Small intestine (tissue), 7 donors: ENCODE measurements at regions not wholly inside any gene's neighbourhood (a gene's known extent, or its start where the extent isn't known, plus 50 kb on each side); places are given as distances from the start of the nearest gene placed in this dataset.

Source experiments
- DNase-seq, 2 donors: peaks; one replicate each; pipeline versions ENCODE4 v3.0.0 to v3.0.0-alpha.2; 2013
- FAIRE-seq: peaks from 2 replicates; lab custom pipeline; 2012; peaks lifted over from hg19 to GRCh38; lab: Jason Lieb, UNC
- H3K27ac ChIP-seq, 3 donors: one replicate each; pipeline ENCODE4 v1.5.1; 2013; ENCODE audit warnings: low read length in 2 of 3, mild to moderate bottlenecking in 2 of 3, control low read depth in 1 of 3, inconsistent platforms in 1 of 3, low read depth in 1 of 3, moderate library complexity in 1 of 3
- H3K27me3 ChIP-seq, 3 donors: one replicate each; pipeline ENCODE4 v1.6.1; 2013; ENCODE audit warnings: low read length in 3 of 3, inconsistent platforms in 1 of 3; ENCODE audit not compliant: control insufficient read depth in 3 of 3, insufficient read depth in 3 of 3
- H3K36me3 ChIP-seq, 3 donors: one replicate each; pipeline ENCODE4 v1.6.1; 2013; ENCODE audit warnings: low read length in 3 of 3, inconsistent platforms in 1 of 3, low read depth in 1 of 3, mild to moderate bottlenecking in 1 of 3, moderate library complexity in 1 of 3; ENCODE audit not compliant: control insufficient read depth in 3 of 3, insufficient read depth in 2 of 3
- H3K4me1 ChIP-seq, 3 donors: one replicate each; pipeline ENCODE4 v1.6.1; 2013; ENCODE audit warnings: low read length in 2 of 3, inconsistent platforms in 1 of 3, low read depth in 1 of 3, mild to moderate bottlenecking in 1 of 3, moderate library complexity in 1 of 3; ENCODE audit not compliant: control insufficient read depth in 3 of 3, insufficient read depth in 2 of 3
- H3K4me3 ChIP-seq, 3 donors: one replicate each; pipeline ENCODE4 v1.5.1; 2013; ENCODE audit warnings: low read length in 3 of 3, control low read depth in 1 of 3, inconsistent platforms in 1 of 3, low read depth in 1 of 3, mild to moderate bottlenecking in 1 of 3, moderate library complexity in 1 of 3
- H3K9me3 ChIP-seq, 2 donors: one replicate each; pipeline ENCODE4 v1.6.1; 2013; ENCODE audit warnings: low read depth in 1 of 2, low read length in 1 of 2; ENCODE audit not compliant: control insufficient read depth in 2 of 2, insufficient read depth in 1 of 2
- WGBS, 3 donors: extraction: QIAGEN DNeasy Blood & Tissue Kit; methylation state at CpG; one replicate each; pipeline ENCODE4 v1.1.7; 2013; 5-methylcytosine and 5-hydroxymethylcytosine counted together
- donor health status: healthy with polysubstance abuse.
- donor health status: control.
- donor health status: control.
- donor health status: Bipolar disorder and iron deficiency.
- donor health status: healthy.

GRCh38 chr15:72964135-72964534, 88.1 kb upstream of the NEO1 start:
- Histone ChIP-seq H3K4me3 (no peak overlapping the region), H3K27ac (peak overlapping the region in 1 of 3 donors; percentile 36), H3K27me3 (no peaks in the 10 kb centered on the region), H3K9me3 (peaks cover 0 to 9% of the 10 kb centered on the region in 2 donors), H3K36me3 (no peaks in the 10 kb centered on the region), H3K4me1 (peaks cover 0 to 29% (median 5%) of the 10 kb centered on the region in 3 donors)
- no peak for DNase-seq
- FAIRE-seq = no peak

GRCh38 chr15:72962054-72962702, 90.1 kb upstream of the NEO1 start:
- 37 to 70% (median 53%) methylated on average over 8 of the region's 8 CpGs for WGBS, 3 donors
- H3K36me3 ChIP-seq = no peaks in the 10 kb centered on the region

GRCh38 chr15:72961346-72961745, 90.9 kb upstream of the NEO1 start:
- no peaks in the 10 kb centered on the region for H3K27me3 ChIP-seq
- DNase-seq (peak in 1 of 2 donors; percentile 79), FAIRE-seq (no peak)
- 9 to 43% (median 39%) methylated on average over 3 of the region's 3 CpGs for WGBS, 3 donors
- H3K4me3 ChIP-seq = no peak overlapping the region
- H3K36me3 ChIP-seq = no peaks in the 10 kb centered on the region
- H3K4me1 ChIP-seq = peaks cover 0 to 11% (median 5%) of the 10 kb centered on the region in 3 donors
- no peak overlapping the region for H3K27ac ChIP-seq
- H3K9me3 ChIP-seq = peaks cover 0 to 9% of the 10 kb centered on the region in 2 donors

More at GRCh38 chr15:72962054-72962702, 90.1 kb upstream of the NEO1 start:
- no peak for FAIRE-seq
- H3K27ac ChIP-seq = peak overlapping the region in 1 of 3 donors; percentile 38
- H3K9me3 ChIP-seq = peaks cover 0 to 9% of the 10 kb centered on the region in 2 donors
- peaks cover 0 to 11% (median 5%) of the 10 kb centered on the region in 3 donors for H3K4me1 ChIP-seq
- no peak overlapping the region for H3K4me3 ChIP-seq
- DNase-seq = peak; percentile 48 to 76
- H3K27me3 ChIP-seq = no peaks in the 10 kb centered on the region

GRCh38 chr15:72958634-72959033, 93.6 kb upstream of the NEO1 start:
- Histone ChIP-seq H3K27me3 (no peaks in the 10 kb centered on the region), H3K27ac (no peak overlapping the region), H3K9me3 (peaks cover 0 to 9% of the 10 kb centered on the region in 2 donors), H3K4me1 (peaks cover 0 to 11% (median 5%) of the 10 kb centered on the region in 3 donors), H3K36me3 (no peaks in the 10 kb centered on the region), H3K4me3 (no peak overlapping the region)
- DNase-seq (peak; percentile 55 to 70), FAIRE-seq (no peak)
- WGBS, 3 donors = 12 to 55% (median 30%) methylated on average over 3 of the region's 3 CpGs

- Histone ChIP-seq H3K27ac (no peak overlapping the region), H3K4me1 (no peaks in the 10 kb centered on the region), H3K36me3 (no peaks in the 10 kb centered on the region), H3K27me3 (no peaks in the 10 kb centered on the region), H3K9me3 (peaks cover 0 to 1% of the 10 kb centered on the region in 2 donors), H3K4me3 (no peak overlapping the region)
- no peak for DNase-seq
- FAIRE-seq = no peak
- 92 to 93% (median 93%) methylated on average over 6 of the region's 6 CpGs for WGBS, 3 donors
Measured at GRCh38 chr15:72953306-72953705, 99.0 kb upstream of the NEO1 start.

- no peak overlapping the region for H3K27ac ChIP-seq
- H3K4me1 ChIP-seq = no peaks in the 10 kb centered on the region
- no peak overlapping the region for H3K4me3 ChIP-seq
- H3K36me3 ChIP-seq = no peaks in the 10 kb centered on the region
- no peak for DNase-seq
- peaks cover 0 to 7% of the 10 kb centered on the region in 2 donors for H3K9me3 ChIP-seq
- FAIRE-seq = no peak
- 53 to 94% (median 59%) methylated on average over 1 of the region's 1 CpG for WGBS, 3 donors
- no peaks in the 10 kb centered on the region for H3K27me3 ChIP-seq
Measured at GRCh38 chr15:72952151-72952550, 100.1 kb upstream of the NEO1 start.

- Histone ChIP-seq H3K9me3 (peaks cover 0 to 21% of the 10 kb centered on the region in 2 donors), H3K4me3 (no peak overlapping the region), H3K27me3 (no peaks in the 10 kb centered on the region), H3K4me1 (no peaks in the 10 kb centered on the region), H3K36me3 (no peaks in the 10 kb centered on the region), H3K27ac (no peak overlapping the region)
- no peak for DNase-seq
- no peak for FAIRE-seq
Measured at GRCh38 chr15:72948662-72949061, 103.6 kb upstream of the NEO1 start.

- no peaks in the 10 kb centered on the region for H3K4me1 ChIP-seq
- peaks cover 0 to 21% of the 10 kb centered on the region in 2 donors for H3K9me3 ChIP-seq
- no peaks in the 10 kb centered on the region for H3K27me3 ChIP-seq
- 84 to 94% (median 86%) methylated on average over 2 of the region's 2 CpGs for WGBS, 3 donors
- H3K36me3 ChIP-seq = no peaks in the 10 kb centered on the region
- no peak for FAIRE-seq
- no peak overlapping the region for H3K27ac ChIP-seq
- no peak for DNase-seq
- no peak overlapping the region for H3K4me3 ChIP-seq
Measured at GRCh38 chr15:72947709-72948108, 104.6 kb upstream of the NEO1 start.

- Histone ChIP-seq H3K4me3 (no peak overlapping the region), H3K27me3 (no peaks in the 10 kb centered on the region), H3K4me1 (no peaks in the 10 kb centered on the region), H3K36me3 (no peaks in the 10 kb centered on the region), H3K27ac (no peak overlapping the region), H3K9me3 (peaks cover 0 to 21% of the 10 kb centered on the region in 2 donors)
- DNase-seq = no peak
- WGBS, 3 donors = 88 to 100% (median 92%) methylated on average over 2 of the region's 2 CpGs
- no peak for FAIRE-seq
Measured at GRCh38 chr15:72944565-72944964, 107.7 kb upstream of the NEO1 start.
